AG10803 (cell line): ENCODE measurements at regions not wholly inside any gene's neighbourhood (a gene's known extent, or its start where the extent isn't known, plus 50 kb on each side); places are given as distances from the start of the nearest gene placed in this dataset.

Experiments used
- DNase-seq: peaks from one replicate; pipeline ENCODE4 v3.0.0; 2010; ENCODE audit warnings: low read depth
- H3K4me3 ChIP-seq: 2 replicates; pipeline ENCODE4 v1.5.1; 2011; ENCODE audit warnings: mild to moderate bottlenecking, low read length, control low read depth
- CTCF ChIP-seq: conservative IDR thresholded peaks from 2 replicates; pipeline ENCODE4 v1.5.1; 2011; ENCODE audit warnings: mild to moderate bottlenecking, low read length, control low read depth, inconsistent platforms

DNA sequence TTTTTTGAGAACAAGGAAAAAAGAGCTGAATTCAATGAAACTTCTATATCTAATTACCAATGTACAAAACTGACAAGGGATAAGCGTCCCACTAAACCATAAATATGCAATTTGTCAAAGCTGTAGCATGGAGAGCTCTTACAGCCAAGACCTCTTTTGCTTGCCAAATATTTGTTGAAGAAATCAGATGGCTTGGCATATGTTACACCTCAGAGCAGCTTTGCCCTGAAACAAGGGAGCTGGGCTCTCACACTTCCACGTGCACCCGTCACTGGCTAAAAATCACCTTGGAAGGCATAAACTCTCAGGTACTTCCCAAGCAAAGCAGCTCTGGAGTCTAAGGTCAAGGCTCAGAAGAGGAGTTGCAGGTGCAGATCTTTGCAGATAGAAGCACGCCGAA lies 324.7 kb upstream of the SLCO3A1 start:
- TF ChIP-seq CTCF, result no peak
- no peak overlapping the region for H3K4me3 ChIP-seq
- no peak for DNase-seq

DNA sequence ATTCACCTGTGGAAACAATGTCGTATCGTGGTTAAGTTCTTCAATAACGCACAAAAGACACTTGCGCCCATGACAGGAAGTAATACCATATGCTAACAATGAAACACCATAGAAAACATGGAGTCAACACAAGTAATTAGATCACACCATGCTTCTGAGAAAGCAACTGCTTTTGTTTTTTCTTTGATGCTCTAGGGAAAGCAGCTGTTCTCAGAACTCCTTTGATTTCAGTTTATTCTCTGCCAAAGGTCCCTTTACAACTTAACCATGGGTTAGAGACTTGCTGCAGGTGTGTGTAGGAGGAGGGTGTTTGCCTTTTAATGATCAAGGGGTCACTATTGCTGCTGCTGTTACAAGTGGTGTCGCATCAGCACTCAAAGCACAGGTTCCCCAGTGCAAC lies 324.0 kb upstream of the SLCO3A1 start:
- no peak for TF ChIP-seq CTCF
- no peak for DNase-seq
- H3K4me3 ChIP-seq, result no peak overlapping the region

DNA sequence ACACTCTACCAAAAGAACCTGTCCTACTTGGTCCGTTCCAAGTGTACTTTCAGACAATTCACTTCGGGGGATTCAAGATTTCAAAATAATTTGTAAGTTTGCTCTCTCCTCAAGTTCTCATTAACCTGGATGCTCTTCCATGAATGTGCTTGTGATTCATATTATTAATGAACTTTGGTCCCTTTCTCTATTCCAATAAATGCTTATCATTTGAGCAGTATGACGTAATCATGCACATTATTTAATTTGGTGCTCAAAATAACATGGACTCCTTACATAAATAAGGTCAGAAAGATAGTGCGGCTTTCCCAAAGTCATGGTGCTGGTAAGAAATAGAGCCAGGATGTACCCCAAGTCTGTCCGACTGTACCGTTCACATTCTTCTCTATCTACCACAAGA lies 323.2 kb upstream of the SLCO3A1 start:
- DNase-seq, result no peak
- TF ChIP-seq CTCF, result no peak
- H3K4me3 ChIP-seq, result no peak overlapping the region

DNA sequence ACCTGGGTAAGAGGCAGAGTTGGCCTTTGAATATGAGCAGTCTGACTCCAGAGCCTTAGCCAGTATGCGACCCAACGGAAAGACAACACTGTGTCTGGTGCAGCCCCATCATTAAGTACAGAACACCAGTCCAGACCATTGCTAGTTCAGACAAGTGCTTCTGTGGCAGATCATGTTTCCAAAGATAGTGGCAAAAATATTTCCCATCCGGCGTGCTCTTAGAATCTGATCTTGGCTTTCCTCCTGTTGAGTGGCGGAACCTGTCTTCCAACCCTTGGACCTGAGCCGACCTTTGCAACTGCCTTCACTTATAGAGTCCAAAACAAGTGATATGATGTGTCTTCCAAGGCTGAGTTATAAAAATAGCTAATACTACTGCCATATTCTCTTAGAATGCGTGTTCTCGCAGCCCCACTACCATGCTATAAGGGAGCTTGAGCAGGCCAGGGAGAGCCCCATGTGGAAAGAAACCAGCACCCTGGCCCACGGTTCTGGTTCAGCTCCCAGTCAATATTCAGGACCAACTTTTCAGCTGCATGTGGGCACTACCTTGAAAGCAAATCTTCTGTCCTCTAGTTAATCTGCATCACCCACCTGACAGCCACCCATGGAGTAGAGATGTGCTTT lies 322.4 kb upstream of the SLCO3A1 start:
- no peak for TF ChIP-seq CTCF
- DNase-seq, result no peak
- H3K4me3 ChIP-seq, result no peak overlapping the region

DNA sequence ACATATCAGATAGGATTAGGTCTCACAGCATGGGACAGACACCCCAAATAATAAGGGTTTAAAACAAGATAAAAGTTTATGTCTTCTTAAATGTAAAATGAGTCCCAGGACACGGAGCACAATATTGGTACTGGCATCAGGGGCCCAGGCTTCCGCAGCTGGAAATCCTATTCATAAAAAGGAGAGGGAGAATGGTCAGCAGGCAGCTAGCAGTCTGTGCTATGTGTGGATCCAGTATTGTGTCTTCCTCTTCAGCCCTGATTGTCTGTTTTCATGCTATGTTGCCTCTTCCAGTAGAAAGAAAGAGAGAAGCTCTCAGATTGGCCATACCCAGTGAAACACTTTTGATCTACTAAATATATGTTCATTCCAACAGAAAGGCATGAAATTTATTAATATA lies 319.3 kb upstream of the SLCO3A1 start:
- no peak overlapping the region for H3K4me3 ChIP-seq
- TF ChIP-seq CTCF, result no peak
- DNase-seq, result no peak

- DNase-seq, result no peak
- no peak for TF ChIP-seq CTCF
- H3K4me3 ChIP-seq, result no peak overlapping the region
These were observed 318.5 kb upstream of the SLCO3A1 start for GRCh38 chr15:91534976-91535375.

GRCh38 chr15:91535856-91536500 lies 317.5 kb upstream of the SLCO3A1 start:
- no peak for TF ChIP-seq CTCF

More at GRCh38 chr15:91535856-91536500, 317.5 kb upstream of the SLCO3A1 start:
- no peak overlapping the region for H3K4me3 ChIP-seq
- DNase-seq, result peak; percentile 48
